ENCODE measurements at regions not wholly inside any gene's neighbourhood (a gene's known extent, or its start where the extent isn't known, plus 50 kb on each side); places are given as distances from the start of the nearest gene placed in this dataset.

- TF ChIP-seq SUZ12 (IDR thresholded peaks at IDR 0.05; ENCODE audit: extremely low read depth, insufficient read depth, insufficient read length): no peak
- no peak for TF ChIP-seq ZNF274 (IDR thresholded peaks at IDR 0.05; ENCODE audit: low read depth, low read length)
- TF ChIP-seq YY1 (IDR thresholded peaks at IDR 0.05; ENCODE audit: insufficient read depth, insufficient read length): no peak
These were observed 295.9 kb upstream of the ADGRL4 start for GRCh38 chr1:79302380-79302930.
